T-helper 1 cell (primary cell): ENCODE measurements at regions not wholly inside any gene's neighbourhood (a gene's known extent, or its start where the extent isn't known, plus 50 kb on each side); places are given as distances from the start of the nearest gene placed in this dataset.

Experiments
- DNase-seq, 5 donors: peaks; one replicate each; pipeline ENCODE4 v3.0.0-alpha.2; 2012 to 2020

DNA sequence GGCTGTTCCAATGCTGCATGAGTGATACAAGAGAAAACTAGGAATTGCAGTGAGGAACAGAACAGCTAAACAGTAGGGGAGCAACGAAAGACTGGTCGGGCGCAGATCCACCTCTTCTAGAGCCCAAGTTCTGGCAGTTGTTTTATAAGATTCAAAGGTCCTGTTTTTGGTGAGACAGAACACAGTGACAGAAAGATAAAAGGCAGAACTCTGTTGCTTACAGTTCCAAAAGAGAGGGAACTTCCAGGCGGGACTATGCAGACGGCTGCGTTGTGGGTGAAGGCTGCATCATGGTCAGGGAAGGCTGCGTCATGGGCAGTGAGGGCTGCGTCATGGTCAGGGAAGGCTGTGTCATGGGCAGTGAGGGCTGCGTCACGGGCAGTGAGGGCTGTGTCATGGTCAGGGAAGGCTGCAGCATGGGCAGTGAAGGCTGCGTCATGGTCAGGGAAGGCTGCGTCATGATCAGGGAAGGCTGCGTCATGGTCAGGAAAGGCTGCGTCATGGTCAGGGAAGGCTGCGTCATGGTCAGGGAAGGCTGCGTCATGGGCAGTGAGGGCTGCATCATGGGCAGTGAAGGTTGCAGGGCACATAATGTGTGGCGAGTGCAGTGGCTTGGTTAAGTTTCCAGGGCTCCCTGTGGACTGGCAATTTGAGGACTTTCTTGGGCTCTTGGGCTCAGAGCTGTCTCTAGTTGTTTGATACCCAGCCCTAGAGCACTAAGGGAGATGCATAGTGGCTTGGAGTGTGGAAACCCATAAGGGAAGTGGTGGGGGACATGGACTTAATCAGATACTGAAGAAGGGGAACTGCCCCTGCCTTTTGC lies 619.9 kb downstream of the AACS start:
- DNase-seq, result no peak

DNA sequence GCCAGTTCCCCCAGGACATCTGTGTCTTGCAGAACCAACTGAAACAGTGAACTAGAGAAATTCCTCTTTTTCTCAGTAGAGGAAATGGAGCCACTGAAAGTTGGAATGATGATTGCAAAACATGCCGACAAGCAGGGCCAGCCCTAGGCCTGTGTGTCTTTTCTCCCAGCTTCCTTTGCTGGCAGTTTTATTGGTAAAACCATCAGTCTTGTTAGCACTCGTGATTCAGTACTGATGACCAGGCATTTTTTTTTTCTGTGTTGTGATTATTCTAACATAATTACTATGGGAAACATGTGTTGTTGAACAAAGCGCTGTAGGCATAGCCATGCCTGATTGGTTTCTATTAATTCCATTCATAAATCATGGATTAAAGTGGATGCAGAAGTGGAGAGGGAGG lies 620.7 kb downstream of the AACS start:
- DNase-seq, result no peak

DNA sequence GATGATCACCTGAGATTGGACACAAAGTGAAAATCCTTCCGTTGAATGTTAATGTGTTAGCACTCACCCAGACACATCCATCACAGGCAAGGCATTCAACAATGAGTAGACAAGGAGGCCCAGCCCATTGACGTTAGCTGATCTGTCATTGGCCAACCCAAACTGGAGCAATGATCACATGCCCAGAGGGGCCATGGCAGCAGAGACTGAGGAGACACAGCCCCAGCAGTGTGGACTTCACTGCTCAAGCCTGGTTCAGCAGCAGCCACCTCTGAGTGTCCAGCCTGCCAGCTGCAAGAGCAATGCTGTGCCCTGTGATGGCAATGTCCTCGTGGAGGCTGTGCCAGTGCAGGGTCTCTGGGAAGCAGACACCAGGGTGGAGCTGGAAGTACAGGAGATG lies 622.2 kb downstream of the AACS start:
- no peak for DNase-seq

DNA sequence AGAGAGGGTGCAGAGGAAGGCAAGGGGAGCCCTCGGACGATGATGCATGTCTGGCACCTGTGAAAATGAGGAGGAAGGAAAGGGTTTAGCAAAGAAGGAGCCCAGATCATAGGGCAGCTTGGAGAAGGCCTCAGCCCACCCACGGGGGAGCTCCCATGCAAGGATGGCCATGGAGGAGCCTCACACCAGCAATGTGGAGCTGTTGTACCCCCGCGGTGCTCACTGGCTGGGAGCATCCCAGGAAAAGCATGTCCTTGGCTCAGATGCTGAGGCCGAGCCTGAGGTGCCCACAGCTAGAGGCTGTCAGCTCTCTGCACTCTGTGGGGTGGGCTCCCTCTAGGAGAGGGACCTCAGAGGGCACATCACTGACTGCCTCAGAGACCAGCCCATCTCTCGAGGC lies 622.6 kb downstream of the AACS start:
- no peak for DNase-seq

DNA sequence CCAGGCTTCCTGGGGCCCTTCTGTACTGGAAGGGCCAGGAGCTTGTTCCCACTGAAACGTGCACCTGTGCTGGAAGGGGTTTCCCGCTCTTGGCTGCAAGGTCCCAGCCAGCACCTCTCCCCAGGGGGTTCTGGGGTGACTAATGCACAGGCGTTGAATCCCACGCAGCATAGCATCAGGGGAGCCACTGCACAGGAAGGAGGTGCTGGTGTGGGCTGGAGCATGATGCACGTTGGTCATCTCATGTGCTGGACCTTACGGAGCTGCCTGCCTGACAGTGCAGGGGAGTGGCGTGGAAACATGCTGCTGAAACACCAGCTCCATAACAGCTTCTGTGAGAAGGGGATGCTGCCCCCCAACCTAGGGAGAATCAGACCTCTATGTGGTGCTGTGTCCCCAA lies 623.0 kb downstream of the AACS start:
- no peak for DNase-seq

DNA sequence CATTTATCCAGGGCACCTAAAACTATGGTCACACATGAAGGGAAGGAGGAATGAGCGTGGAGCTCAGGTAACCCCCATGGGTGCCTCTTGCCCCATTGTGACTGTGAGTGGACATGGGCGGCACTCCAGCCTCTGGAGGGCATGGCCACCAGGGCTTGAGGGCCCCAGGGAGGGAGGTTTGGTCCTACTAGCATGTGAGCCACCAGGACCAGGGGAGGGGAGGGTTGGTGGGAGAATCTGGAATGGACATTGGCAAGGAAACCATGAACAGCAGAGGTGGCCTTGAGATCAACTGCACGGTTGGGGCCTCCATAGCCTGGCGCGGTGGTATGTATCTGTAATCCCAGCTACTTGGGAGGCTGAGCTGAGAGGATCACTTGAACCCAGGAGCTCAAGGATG lies 623.6 kb downstream of the AACS start:
- DNase-seq, result no peak

DNA sequence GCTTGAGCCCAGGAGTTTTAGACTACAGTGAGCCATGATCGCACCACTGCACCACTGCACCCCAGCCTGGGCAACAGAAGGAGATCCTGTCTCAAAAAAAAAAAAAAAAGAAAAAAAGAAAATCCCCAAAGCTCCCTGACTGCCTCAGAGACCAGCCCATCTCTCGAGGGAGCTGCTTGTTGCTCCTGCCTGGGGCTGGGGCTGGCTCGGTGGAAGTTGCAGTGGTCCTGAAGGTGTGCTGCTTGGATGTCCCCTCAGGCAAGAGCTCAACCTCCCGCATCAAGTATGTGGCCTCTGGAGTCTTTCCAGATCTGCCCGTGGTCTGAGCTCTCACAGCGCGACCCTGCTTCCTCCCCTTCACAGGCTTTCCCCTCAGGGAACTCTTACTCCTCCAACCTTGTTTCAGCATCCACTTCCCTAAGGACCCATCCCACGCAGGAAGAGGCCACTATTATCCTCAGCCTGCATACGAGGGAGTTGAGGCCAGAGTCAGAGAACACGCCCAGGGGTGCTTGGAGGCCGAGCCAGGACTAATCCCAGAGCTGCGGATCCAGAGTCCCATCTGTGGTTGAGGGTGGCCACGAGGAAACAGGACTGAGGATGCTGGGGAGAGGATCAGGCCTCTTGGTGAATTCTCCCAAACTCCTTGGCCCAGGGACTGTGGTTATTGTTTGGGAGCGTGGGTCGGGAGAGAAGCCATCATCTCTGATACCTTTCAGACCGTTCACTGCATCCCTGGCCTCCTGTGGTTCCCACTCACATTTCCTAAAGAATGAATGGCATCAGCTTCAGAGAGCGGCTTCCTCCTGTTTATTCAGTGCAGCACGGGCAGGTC lies 624.6 kb downstream of the AACS start:
- no peak for DNase-seq

DNA sequence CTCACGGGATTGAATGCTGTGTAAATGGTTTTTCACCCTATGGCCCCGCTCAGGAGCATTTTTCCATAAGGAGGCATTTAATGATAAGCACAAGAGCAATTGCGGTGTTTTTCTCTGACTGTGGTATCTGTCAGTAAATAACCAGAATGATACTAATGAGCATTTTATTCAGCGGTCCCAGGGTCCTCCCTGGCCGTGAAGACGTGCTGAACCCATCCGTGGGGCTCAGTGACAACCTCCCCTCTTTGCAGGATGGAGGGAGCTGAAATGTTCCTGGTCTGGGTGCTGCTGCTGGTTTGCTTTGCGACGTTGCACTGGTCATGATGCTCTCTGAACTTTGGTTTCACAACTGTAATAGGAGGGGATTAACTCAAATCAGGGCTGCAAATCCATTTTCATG lies 625.6 kb downstream of the AACS start:
- no peak for DNase-seq

DNA sequence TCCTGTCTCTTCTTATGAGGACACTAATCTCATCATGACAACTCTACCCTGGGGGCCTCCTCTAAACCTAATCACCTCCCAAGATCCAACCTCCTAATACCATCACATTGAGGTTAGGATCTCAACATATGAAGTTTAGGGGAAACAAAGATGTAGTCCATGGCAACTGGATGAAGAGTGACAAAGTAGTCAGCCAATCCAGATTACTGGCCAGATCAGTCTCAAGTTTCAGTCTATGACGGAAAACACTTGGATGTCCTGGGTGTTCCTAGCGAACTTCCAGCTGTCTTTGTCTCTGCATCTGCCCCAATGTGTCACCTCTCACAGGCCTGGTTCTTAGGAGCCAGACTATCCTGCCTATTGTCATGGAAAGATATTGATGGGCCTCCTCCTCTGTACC lies 630.8 kb downstream of the AACS start:
- DNase-seq, result no peak

DNA sequence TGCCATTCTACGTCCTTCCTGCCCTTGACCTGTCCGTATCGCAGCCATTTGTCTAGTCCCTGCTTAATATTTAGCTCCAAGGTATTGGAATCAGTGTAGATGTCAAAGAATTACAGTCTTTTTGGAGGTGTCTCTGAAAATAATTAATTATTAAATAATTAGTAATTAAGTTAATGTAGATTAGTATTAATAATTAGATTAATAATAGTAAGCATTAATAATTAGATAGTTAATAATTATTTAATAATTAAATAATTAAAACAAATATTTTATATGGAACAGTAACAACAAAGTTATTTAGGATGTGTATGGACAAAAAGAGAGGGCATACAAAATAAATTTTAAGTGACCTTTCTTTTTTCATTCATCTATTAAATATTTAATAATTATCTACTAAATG lies 639.6 kb downstream of the AACS start:
- no peak for DNase-seq

DNA sequence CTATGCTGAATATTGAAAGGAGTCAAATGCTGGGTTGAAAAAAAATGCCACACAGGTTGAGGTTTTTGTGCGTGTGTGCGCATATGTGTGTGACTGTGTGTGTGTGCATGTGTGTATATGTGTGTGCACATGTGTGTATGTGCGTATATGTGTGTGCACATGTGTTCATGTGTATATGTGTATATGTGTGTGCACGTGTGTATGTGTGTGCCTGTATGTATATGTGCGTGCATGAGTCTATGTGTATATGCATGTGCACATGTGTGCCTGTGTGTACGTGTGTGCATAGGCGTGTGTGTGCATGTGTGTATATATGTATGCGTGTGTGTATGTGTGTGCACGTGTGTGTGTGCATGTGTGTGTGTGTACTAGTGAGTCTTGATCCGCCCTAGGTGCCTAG lies 655.7 kb downstream of the AACS start:
- DNase-seq, result no peak

DNA sequence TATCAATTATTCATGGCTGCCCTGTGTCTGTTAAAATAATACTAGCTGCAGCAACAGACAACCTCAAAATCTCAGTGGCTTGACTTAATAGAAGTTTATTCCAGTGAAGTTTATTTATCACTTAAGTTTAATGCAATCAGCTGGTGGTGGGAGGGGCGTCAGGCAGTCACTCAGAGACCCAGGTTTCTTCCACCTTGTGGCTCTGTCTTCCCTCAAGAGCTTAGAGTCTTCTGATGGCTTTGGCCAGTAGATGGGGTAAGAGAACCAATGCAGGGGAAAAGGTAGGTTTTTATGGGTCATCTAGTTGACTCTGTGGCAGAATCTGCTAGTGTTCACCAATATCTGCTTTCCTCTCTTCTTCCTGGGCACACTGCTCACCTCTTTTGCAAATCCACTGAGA lies 668.9 kb downstream of the AACS start:
- DNase-seq, result no peak

DNA sequence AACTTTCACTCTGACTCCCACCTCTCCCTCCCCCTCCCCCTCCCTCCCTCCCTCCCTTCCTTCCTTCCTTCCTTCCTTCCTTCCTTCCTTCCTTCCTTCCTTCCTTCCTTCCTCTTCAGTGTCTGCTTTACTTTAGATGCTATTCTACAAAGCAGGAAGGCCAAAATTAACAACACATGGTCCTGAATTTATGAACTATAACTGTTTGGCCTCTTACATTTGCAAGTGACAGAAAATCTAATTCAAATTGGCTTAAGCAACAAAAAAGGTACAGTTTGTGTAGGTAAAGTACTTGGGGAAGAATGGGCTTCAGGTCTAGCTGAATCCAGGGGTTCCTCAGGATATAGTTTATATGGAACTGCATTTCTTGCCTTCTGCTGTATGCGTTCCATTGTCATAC lies 673.0 kb downstream of the AACS start:
- DNase-seq, result no peak

DNA sequence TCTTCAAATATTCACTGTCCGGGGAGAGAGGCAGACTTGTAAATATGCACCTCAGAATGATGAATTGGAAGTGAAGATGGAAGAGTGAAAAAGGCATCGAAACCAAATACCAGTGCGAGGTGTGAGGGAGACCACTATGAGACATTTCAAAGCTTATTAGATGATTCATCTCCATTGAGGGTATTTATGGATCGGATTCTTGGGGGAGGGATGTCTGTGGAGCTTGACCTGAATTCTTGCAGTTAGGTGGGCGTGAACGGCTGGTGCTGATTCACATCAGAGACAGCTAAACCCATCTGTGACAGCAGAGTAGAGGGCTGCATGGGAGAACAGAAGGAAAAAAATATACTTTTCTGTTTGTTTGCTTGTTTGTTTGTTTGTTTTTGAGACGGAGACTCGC lies 677.2 kb downstream of the AACS start:
- no peak for DNase-seq

DNA sequence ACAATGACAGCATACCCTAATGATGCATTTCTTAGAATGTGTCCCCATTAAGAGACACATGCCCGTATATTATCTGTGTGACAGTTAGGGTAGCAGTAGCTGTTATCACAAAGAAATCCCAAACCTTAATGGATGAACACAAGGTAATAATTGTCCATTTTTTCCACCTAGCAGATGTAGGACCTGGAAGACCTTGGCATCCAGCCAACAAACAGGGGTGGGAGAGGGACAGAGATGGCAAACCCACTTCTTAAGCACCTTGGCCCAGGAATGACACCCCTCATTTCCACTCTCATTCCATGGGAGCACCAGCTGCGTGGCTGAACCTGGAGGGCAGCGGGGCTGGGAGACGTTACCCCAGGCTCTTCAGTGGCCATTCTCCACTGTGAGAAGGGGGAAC lies 679.0 kb downstream of the AACS start:
- no peak for DNase-seq

DNA sequence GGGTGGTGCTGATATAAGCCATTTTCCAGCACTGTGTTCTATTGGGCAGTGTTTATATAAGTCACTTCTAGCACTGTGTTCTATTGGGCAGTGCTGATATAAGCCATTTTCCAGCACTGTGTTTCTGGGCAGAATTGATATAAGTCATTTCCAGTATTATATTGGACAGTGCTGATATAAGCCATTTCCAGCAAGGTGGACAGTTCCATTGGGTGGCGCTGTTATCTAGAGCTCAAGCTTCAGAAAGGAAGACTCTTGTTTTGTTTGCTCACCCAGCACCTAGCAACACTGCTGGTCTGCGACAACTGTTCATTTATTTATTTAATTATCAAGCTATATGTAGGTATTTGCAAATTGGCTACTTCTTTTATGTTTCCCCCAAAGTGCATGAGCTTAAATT lies 690.3 kb downstream of the AACS start:
- no peak for DNase-seq

DNA sequence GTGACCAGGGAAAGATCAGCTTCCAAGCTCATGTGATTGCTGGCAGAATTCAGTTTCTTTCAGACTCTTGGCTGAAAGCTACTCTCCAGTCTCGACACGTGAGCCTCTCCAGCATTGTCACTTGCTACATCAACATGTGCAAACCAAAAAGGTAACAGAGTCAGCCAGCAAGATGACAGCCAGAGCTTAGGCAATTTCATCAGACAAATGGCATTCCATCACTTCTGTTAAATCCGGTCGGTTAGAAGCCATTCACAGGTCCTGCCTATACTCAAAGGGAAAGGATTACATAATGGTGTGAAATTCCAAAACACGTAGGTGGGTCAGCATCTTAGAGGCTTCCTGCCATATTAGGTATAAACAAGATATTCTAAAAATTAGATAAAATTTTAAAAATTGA lies 700.9 kb downstream of the AACS start:
- no peak for DNase-seq

DNA sequence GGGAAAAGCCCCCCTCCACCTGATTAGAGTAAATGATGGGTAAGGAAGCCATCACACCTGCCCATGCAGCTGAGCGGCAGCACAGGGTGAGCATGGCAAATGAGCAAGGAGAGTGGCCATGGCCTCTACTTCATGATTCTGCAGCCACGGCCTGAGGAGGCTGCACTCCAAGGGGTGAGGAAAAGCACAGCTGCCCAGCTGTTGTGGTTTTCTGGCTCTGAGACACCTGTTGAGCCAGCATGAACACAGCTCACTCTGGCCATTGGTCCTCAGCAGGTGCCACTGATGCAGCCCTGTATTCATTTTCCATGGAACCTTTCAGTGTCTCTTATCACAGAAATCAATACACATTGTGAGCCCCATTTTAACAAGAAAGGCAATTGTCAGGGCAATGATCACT lies 707.2 kb downstream of the AACS start:
- no peak for DNase-seq

DNA sequence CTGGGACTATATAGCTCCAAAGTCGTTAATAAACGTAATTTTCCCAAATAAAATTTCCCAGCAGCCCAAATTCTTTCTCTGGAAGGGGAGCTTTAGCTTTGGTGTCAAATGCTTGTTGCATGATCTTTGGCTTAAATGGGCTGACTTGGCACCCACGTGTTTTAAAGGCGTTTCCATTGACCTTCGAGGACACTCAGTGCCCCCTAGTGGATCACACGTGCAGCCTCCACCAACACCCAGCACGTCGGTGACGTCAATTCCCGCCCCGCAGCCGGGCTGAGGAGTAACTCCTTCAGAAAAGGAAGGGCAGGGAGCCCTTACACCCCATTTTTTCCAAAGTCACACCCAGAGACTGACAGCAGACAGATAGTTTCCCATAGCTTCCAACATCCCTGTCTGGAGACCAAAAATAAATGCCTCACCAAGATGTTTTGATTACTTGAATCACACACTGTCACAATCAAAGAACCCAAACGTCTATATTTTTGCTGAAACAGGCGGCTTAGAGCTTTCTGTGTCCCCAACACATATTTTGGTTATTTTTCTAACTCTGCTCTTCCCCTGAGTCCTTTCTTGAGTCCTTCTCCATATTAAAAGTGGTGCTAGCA lies 707.9 kb downstream of the AACS start:
- peak in 1 of 5 donors; percentile 19 for DNase-seq

DNA sequence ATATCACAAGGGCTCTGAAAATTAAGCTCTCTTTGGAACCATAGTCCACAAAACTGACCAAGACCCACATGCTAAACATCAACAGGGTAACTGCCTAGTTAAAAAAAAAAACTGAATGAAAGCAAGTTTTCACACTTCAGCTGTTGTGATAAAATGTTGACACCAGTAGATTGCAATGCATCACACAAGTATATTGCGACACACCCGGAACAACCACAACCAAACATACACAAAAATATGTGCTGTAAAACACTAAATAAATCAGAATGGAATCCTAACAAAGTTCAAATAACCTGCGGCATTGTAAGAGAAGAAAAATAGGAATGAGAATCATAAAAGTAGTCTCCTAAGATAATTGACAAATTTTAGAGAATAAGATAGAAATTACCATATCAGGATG lies 710.3 kb downstream of the AACS start:
- DNase-seq, result no peak

DNA sequence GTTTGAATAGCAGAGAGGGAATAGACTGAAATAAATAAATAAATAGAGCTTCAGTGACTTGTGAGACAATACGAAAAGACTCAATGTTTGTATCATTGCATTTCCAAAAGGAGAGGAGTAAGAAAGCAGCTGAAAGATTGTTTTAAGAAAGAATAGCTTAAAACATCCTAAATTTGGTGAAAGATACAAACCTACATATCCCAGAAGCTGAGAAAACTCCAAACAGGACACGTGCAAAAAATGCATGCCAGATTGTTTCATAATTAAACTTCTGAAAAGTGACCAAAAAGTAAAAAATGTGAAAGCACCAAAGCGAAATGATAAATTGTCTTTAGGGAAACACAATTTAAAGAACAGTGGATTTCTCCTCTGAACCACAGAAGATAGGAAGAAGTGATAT lies 711.0 kb downstream of the AACS start:
- no peak for DNase-seq

DNA sequence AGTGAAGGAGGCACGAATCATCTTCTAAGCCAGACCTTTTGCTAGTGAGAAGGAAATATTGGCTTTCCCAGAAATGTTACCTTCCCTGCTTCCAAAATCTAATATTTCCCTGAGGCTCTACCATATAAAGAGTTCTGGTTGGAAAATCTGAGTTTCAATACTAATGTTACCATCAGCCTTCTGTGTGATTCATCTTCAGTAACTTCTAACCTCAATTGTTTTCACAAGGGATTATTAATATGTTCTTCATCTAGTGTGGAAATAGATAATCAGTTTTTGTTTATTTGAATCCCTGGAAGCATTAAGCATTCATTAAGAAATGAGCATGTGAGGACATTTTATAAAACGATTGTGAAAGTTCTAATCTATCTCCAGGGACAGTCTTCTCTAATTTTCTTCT lies 720.9 kb downstream of the AACS start:
- DNase-seq, result no peak

DNA sequence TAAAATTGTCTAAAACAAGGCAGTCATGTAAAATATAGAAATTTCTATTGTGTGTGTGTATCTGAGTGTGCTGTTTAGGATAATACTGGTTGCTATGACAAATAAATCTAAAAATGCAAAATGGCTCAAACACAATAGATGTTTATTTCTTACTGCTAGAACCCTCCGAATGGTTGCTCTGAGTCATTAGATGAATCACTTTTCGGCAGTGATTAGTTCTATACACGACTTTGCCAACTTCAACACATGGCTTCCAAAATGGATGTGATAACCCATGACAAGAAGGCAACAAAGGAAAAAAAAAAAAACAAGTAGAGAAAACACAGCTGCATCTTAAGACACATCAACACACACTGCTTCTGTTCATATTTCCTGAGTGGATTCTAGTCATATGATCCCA lies 729.2 kb downstream of the AACS start:
- no peak for DNase-seq
